ENCODE measurements at regions not wholly inside any gene's neighbourhood (a gene's known extent, or its start where the extent isn't known, plus 50 kb on each side); places are given as distances from the start of the nearest gene placed in this dataset.

DNA sequence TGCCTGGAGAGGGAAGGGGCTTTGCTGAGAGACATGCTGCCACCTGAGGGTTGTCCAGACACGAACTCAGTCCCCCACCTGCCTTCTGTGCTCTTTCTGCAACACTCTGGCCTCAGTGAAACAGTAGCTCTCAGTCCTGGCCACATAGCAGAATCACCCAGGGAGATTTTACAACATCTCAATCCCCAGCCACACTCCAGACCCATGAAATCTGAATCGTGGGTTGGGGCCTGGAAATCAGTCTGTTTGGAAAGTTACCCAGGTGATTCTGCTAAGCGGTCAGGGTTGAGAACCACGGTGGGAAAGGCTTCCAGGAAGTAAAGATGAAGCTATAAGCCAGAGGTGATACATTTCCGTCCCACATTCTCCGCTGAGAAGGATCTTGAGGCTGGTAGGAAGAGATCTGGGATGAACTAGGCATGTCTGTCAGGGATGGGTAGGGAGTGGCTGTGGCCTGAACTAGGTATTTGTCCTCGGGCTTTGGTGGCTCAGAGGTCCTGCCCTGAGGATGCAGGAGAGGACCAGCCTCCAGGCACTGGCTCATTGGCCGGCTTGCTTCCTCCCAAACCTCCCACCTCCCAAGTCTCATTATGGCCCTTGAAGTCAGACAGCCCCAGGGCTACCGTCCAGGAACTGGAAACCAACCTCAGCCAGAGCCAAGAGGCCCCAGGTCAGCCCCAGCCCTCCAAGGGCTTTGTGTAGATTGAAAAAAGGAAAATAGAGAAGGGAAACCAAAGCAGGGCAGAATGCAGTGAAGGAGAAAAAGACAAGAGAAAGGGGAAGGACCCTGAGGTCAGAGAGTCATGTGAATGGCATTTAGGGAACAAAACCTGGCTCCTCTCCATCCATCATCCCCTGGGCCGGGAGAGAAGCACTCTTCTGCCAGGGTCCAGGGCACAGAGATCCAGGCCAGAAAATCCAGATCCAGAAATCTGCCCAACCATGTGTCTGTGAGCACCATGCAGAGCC is 119.6 kb downstream of the ZFP36L2 start:
- Histone ChIP-seq H3K9me3 (replicated peaks; ENCODE audit: control insufficient read depth, insufficient read depth, low read length) (no peaks in the 10 kb centered on the region), H3K4me2 (ENCODE audit: control insufficient read depth, insufficient read depth) (peak overlapping the region; percentile 3; the same call in 1 of the 2 replicates), H3K27ac (ENCODE audit: control insufficient read depth, insufficient read depth) (peak overlapping the region; percentile 44), H3K79me2 (ENCODE audit: control insufficient read depth, insufficient read depth, low read length) (no peaks in the 10 kb centered on the region), H3K36me3 (ENCODE audit: control insufficient read depth in 2 of 2, insufficient read depth in 2 of 2, low read length in 1 of 2) (no peaks in the 10 kb centered on the region), H3K4me1 (ENCODE audit: control insufficient read depth, insufficient read depth, low read length) (peaks cover 40% of the 10 kb centered on the region), H2AFZ (ENCODE audit: control insufficient read depth, low read depth, low read length) (peak overlapping the region; percentile 35), H3K4me3 (no peak overlapping the region), H3K27me3 (replicated peaks in 1 of 2; ENCODE audit: control insufficient read depth in 2 of 2, insufficient read depth in 2 of 2, low read length in 1 of 2) (no peaks in the 10 kb centered on the region), H4K20me1 (ENCODE audit: control insufficient read depth, insufficient read depth) (no peaks in the 10 kb centered on the region), H3K9ac (ENCODE audit: control insufficient read depth, insufficient read depth, low read length) (peak overlapping the region; percentile 18)
- DNase-seq (ENCODE audit: low read depth, low spot score) (peak; percentile 33), FAIRE-seq (no peak), ATAC-seq (peak; percentile 72)
- ChIA-PET RAD21 (ENCODE audit: unreplicated experiment) (interaction anchor here (1.2 to 1.6 kb wide), 3 partner anchors 25 to 122 kb away, joined by 3 to 4 read pairs (median 4); no protein-coding TSS in a partner anchor), POLR2A (no interaction called here), CTCF (interaction anchor here (0.5 to 2.1 kb wide), 6 partner anchors 19 to 435 kb away, joined by 3 to 9 read pairs (median 4); no protein-coding TSS in a partner anchor), SMC1A (ENCODE audit: uncharacterized antibody, unreplicated experiment) (interaction anchor here (1.2 to 1.6 kb wide), 2 partner anchors 83 to 122 kb away, joined by 3 to 6 read pairs; no protein-coding TSS in a partner anchor)
- intact Hi-C loops (cut with micrococcal nuclease; ENCODE audit: unreplicated experiment) (loop anchor here (5.0 kb wide), 1 partner anchor 160 kb away; no protein-coding TSS in a partner anchor), in situ Hi-C loops (cut with MboI) (no loop called here)
- WGBS (ENCODE audit: insufficient coverage, insufficient replicate concordance, low lambda C conversion rate, missing lambda C conversion rate): 49% methylated on average over 10 of the region's 10 CpGs
- BruUV-seq (replicated peaks): no TSS peak
- peak; percentile 57 for TF ChIP-seq EED (IDR thresholded peaks at IDR 0.05; ENCODE audit: low read depth)
- peak; percentile 27; the same call in 1 of the 2 replicates for TF ChIP-seq RUNX3 (IDR thresholded peaks at IDR 0.05; ENCODE audit: low read length)
- TF ChIP-seq NR2F1 (conservative IDR thresholded peaks at IDR 0.05): peak; percentile 40; the same call in 1 of the 2 replicates
- peak; percentile 33; the same call in 1 of the 2 replicates for TF ChIP-seq IKZF1 (conservative IDR thresholded peaks at IDR 0.05)
- TF ChIP-seq, protein P1, sequence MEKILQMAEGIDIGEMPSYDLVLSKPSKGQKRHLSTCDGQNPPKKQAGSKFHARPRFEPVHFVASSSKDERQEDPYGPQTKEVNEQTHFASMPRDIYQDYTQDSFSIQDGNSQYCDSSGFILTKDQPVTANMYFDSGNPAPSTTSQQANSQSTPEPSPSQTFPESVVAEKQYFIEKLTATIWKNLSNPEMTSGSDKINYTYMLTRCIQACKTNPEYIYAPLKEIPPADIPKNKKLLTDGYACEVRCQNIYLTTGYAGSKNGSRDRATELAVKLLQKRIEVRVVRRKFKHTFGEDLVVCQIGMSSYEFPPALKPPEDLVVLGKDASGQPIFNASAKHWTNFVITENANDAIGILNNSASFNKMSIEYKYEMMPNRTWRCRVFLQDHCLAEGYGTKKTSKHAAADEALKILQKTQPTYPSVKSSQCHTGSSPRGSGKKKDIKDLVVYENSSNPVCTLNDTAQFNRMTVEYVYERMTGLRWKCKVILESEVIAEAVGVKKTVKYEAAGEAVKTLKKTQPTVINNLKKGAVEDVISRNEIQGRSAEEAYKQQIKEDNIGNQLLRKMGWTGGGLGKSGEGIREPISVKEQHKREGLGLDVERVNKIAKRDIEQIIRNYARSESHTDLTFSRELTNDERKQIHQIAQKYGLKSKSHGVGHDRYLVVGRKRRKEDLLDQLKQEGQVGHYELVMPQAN (conservative IDR thresholded peaks at IDR 0.05): no peak
- TF ChIP-seq SPI1 (IDR thresholded peaks at IDR 0.05; ENCODE audit: borderline replicate concordance, insufficient read depth, low read depth, low read length): peak; percentile 74
- TF ChIP-seq BHLHE40 (IDR thresholded peaks at IDR 0.05; ENCODE audit: borderline replicate concordance in 1 of 2, low read depth in 2 of 2, low read length in 1 of 2): peak in 1 of 2 experiments; percentile 50; a peak in 1 of 4 replicates
- TF ChIP-seq MLLT1 (IDR thresholded peaks at IDR 0.05): peak; percentile 78
- TF ChIP-seq NFIC (IDR thresholded peaks at IDR 0.05; ENCODE audit: low read depth, low read length): no peak
- no peak for TF ChIP-seq CHD1 (IDR thresholded peaks at IDR 0.05; ENCODE audit: low read depth, low read length)
- no peak for TF ChIP-seq CREM (IDR thresholded peaks at IDR 0.05; ENCODE audit: low read depth)
- peak; percentile 77 to 82; a peak in 2 of 4 replicates for TF ChIP-seq IKZF2 (IDR thresholded peaks at IDR 0.05)
- TF ChIP-seq, protein P2, sequence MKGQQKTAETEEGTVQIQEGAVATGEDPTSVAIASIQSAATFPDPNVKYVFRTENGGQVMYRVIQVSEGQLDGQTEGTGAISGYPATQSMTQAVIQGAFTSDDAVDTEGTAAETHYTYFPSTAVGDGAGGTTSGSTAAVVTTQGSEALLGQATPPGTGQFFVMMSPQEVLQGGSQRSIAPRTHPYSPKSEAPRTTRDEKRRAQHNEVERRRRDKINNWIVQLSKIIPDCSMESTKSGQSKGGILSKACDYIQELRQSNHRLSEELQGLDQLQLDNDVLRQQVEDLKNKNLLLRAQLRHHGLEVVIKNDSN (IDR thresholded peaks at IDR 0.05; ENCODE audit: borderline replicate concordance, extremely low read length, insufficient read depth, low read depth, low read length): no peak
- 0 out of 2 replicates have a peak, but pooled peaks have one; percentile 52 for TF ChIP-seq NBN (IDR thresholded peaks at IDR 0.05)
- TF ChIP-seq MTA2 (IDR thresholded peaks at IDR 0.05; ENCODE audit: low read depth): peak; percentile 31; the same call in 1 of the 2 replicates
- TF ChIP-seq RELB (IDR thresholded peaks at IDR 0.05; ENCODE audit: low read depth): peak; percentile 49; the same call in 1 of the 2 replicates
